SIG-M5 (cell line): ENCODE measurements at regions not wholly inside any gene's neighbourhood (a gene's known extent, or its start where the extent isn't known, plus 50 kb on each side); places are given as distances from the start of the nearest gene placed in this dataset.
"Not testable (repeated sequence)": the region's sequence is repeated elsewhere in the genome, so short reads cannot be mapped to it uniquely, and the experiment has no call there.

Experiments
- DNase-seq: peaks from one replicate; lab custom pipeline; 2025; lab: John Stamatoyannopoulos, UW

GRCh38 chr6:4491501-4492260 is 284.5 kb upstream of the CDYL start:
- no peak for DNase-seq

GRCh38 chr6:4489538-4489937 is 286.7 kb upstream of the CDYL start:
- no peak for DNase-seq

GRCh38 chr6:4488389-4488788 is 287.8 kb upstream of the CDYL start:
- no peak for DNase-seq

GRCh38 chr6:4487538-4487937 is 288.7 kb upstream of the CDYL start:
- DNase-seq: no peak

- DNase-seq: no peak
Measured at GRCh38 chr6:4486568-4487315, 289.5 kb upstream of the CDYL start.

- DNase-seq: no peak
Measured at GRCh38 chr6:4485735-4486134, 290.5 kb upstream of the CDYL start.

- no peak for DNase-seq
Measured at GRCh38 chr6:4482461-4482860, 293.7 kb upstream of the CDYL start.

GRCh38 chr6:4480788-4481735 is 295.1 kb upstream of the CDYL start:
- DNase-seq: no peak

GRCh38 chr6:4478098-4478497 is 298.1 kb upstream of the CDYL start:
- no peak for DNase-seq

- no peak for DNase-seq
Measured at GRCh38 chr6:4474810-4475209, 301.4 kb upstream of the CDYL start.

- no peak for DNase-seq
Measured at GRCh38 chr6:4472969-4473642, 303.1 kb upstream of the CDYL start.

GRCh38 chr6:4472222-4472621 is 304.0 kb upstream of the CDYL start:
- no peak for DNase-seq

GRCh38 chr6:4471515-4471914 is 304.7 kb upstream of the CDYL start:
- not testable (repeated sequence) for DNase-seq

GRCh38 chr6:4470698-4471210 is 305.4 kb upstream of the CDYL start:
- DNase-seq: no peak

- no peak for DNase-seq
Measured at GRCh38 chr6:4466769-4467480, 309.3 kb upstream of the CDYL start.

GRCh38 chr6:4466261-4466660 is 309.9 kb upstream of the CDYL start:
- no peak for DNase-seq

GRCh38 chr6:4464638-4465037 is 311.6 kb upstream of the CDYL start:
- no peak for DNase-seq

- no peak for DNase-seq
Measured at GRCh38 chr6:4463236-4463635, 313.0 kb upstream of the CDYL start.

GRCh38 chr6:4460586-4461475 is 315.4 kb upstream of the CDYL start:
- no peak for DNase-seq

- DNase-seq: no peak
Measured at GRCh38 chr6:4459996-4460395, 316.2 kb upstream of the CDYL start.
